Peyer's patch (tissue), 4 donors: ENCODE measurements at regions not wholly inside any gene's neighbourhood (a gene's known extent, or its start where the extent isn't known, plus 50 kb on each side); places are given as distances from the start of the nearest gene placed in this dataset.

Experiments used
- POLR2A ChIP-seq, 2 donors: fragments of 450-650 bp; IDR thresholded peaks; one replicate each; pipeline ENCODE4 v1.5.1; 2017; ENCODE audit warnings: antibody characterized with exemption in 2 of 2, mild to moderate bottlenecking in 2 of 2, moderate library complexity in 2 of 2
- TF ChIP-seq, protein P1 (sequence below), 6 experiments: fragments of 450-650 bp in 4 of 6; fragments of 200-600 bp in 2 of 6; sonication (generic) in 1 of 6; IDR thresholded peaks; one replicate each; pipeline ENCODE4 v1.5.1; 2017 to 2019; ENCODE audit warnings: antibody characterized with exemption in 6 of 6, mild to moderate bottlenecking in 3 of 6, moderate library complexity in 1 of 6

DNA sequence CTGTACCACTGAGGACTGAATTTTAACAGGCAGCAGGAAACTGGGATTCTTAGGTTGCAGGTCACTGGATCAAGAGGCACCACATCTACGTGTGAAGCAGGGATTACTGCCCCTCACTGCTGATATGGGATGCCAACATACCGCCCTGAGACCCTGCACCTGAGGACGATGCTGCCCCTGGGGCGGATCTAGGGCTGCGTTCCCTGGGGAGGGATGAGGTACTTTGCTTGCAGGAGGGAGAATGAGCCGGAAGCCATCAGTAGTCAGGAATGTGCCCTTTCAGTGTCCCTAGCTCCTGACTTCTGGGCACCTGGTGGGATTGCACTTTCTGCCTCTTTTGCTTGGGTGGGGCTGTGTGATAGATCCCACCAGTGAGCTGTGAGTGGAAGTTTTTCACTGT, 122.8 kb downstream of the RPLP1 start:
- TF ChIP-seq, protein P1, sequence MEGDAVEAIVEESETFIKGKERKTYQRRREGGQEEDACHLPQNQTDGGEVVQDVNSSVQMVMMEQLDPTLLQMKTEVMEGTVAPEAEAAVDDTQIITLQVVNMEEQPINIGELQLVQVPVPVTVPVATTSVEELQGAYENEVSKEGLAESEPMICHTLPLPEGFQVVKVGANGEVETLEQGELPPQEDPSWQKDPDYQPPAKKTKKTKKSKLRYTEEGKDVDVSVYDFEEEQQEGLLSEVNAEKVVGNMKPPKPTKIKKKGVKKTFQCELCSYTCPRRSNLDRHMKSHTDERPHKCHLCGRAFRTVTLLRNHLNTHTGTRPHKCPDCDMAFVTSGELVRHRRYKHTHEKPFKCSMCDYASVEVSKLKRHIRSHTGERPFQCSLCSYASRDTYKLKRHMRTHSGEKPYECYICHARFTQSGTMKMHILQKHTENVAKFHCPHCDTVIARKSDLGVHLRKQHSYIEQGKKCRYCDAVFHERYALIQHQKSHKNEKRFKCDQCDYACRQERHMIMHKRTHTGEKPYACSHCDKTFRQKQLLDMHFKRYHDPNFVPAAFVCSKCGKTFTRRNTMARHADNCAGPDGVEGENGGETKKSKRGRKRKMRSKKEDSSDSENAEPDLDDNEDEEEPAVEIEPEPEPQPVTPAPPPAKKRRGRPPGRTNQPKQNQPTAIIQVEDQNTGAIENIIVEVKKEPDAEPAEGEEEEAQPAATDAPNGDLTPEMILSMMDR (IDR thresholded peaks at IDR 0.05), result no peak
- TF ChIP-seq POLR2A (IDR thresholded peaks at IDR 0.05), result no peak
